Loucy (cell line): ENCODE measurements at regions not wholly inside any gene's neighbourhood (a gene's known extent, or its start where the extent isn't known, plus 50 kb on each side); places are given as distances from the start of the nearest gene placed in this dataset.

Experiments
- CTCF ChIP-seq: fragments of 200-600 bp; sonication (generic); conservative IDR thresholded peaks from 2 replicates; pipeline ENCODE4 v1.5.1; 2014; ENCODE audit warnings: mild to moderate bottlenecking, antibody characterized with exemption, low read length
- EZH2phosphoT487 ChIP-seq: fragments of 200-600 bp; IDR thresholded peaks from 2 replicates; pipeline ENCODE4 v1.6.1; 2018; ENCODE audit warnings: antibody characterized with exemption, mild to moderate bottlenecking, moderate library complexity, borderline replicate concordance

GRCh38 chr6:74404366-74404765, 708.4 kb downstream of the CD109 start:
- no peak for TF ChIP-seq CTCF
- TF ChIP-seq EZH2phosphoT487: no peak
